ENCODE measurements at regions not wholly inside any gene's neighbourhood (a gene's known extent, or its start where the extent isn't known, plus 50 kb on each side); places are given as distances from the start of the nearest gene placed in this dataset.

DNA sequence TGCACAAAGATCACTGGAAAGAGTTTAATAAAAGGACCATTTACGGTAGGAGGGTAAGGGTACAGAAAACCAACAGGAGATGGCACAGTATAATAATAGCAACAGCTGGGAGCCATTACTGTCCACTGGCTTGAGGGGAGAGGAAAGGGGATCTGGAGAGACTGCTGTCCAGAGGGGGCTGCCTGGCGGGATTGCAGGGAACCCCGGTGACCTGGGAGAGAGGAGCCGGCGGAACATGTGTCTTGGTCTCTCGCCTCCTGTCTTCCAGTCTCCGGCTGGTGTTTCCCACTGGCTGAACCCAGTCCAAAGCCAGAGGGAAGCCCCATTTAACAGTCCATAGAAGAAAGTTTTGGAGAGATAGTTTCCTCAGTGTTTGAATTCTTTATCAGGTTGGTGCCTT is 57.5 kb upstream of the PODXL start:
- Histone ChIP-seq H3K4me1 (ENCODE audit: insufficient read depth, low read length, poor library complexity, severe bottlenecking) (no peaks in the 10 kb centered on the region), H3K36me3 (ENCODE audit: insufficient read depth, low read length) (no peaks in the 10 kb centered on the region), H3K4me2 (ENCODE audit: low read depth, low read length, poor library complexity, severe bottlenecking) (no peak overlapping the region), H3K79me2 (ENCODE audit: insufficient read depth, low read length) (no peaks in the 10 kb centered on the region), H3K4me3 (ENCODE audit: low read length, poor library complexity, severe bottlenecking) (no peak overlapping the region), H3K27me3 (ENCODE audit: insufficient read depth, low read length, poor library complexity, severe bottlenecking) (no peaks in the 10 kb centered on the region), H2AFZ (ENCODE audit: low read length) (no peak overlapping the region), H4K20me1 (ENCODE audit: insufficient read depth, low read length, poor library complexity, severe bottlenecking) (no peaks in the 10 kb centered on the region), H3F3A (ENCODE audit: low read depth) (no peaks in the 10 kb centered on the region), H3K9me3 (ENCODE audit: insufficient read depth, low read depth, low read length) (no peaks in the 10 kb centered on the region), H3K9ac (ENCODE audit: low read depth, low read length, poor library complexity, severe bottlenecking) (no peak overlapping the region), H3K9me2 (replicated peaks; ENCODE audit: low read depth, low read length) (no peaks in the 10 kb centered on the region)
- TF ChIP-seq, protein P1, sequence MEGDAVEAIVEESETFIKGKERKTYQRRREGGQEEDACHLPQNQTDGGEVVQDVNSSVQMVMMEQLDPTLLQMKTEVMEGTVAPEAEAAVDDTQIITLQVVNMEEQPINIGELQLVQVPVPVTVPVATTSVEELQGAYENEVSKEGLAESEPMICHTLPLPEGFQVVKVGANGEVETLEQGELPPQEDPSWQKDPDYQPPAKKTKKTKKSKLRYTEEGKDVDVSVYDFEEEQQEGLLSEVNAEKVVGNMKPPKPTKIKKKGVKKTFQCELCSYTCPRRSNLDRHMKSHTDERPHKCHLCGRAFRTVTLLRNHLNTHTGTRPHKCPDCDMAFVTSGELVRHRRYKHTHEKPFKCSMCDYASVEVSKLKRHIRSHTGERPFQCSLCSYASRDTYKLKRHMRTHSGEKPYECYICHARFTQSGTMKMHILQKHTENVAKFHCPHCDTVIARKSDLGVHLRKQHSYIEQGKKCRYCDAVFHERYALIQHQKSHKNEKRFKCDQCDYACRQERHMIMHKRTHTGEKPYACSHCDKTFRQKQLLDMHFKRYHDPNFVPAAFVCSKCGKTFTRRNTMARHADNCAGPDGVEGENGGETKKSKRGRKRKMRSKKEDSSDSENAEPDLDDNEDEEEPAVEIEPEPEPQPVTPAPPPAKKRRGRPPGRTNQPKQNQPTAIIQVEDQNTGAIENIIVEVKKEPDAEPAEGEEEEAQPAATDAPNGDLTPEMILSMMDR (conservative IDR thresholded peaks at IDR 0.05; ENCODE audit: low read length): no peak
- TF ChIP-seq EZH2phosphoT487 (IDR thresholded peaks at IDR 0.05; ENCODE audit: borderline replicate concordance): no peak

DNA sequence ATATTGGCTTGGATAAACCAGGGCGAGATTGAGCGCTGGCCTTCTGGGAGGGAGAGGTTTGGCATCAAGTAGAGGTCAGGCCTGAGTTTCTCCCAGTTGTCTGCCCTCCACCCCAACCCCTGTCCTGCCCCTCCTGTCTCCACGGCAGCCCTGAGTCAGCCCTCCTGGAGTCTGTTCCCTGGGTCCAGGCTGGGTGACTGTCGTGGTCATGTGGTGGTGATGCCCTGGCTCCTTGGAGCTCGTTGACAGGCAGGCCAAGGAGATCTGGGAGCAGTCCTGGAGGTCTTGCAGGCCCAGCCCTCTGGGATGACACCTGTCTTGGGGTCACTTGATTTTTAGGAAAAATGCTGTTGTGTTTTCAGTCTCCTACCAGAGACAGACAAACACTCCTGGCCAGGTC is 53.6 kb upstream of the PODXL start:
- H3K9ac ChIP-seq (ENCODE audit: low read depth, low read length, poor library complexity, severe bottlenecking): no peak overlapping the region
- H3F3A ChIP-seq (ENCODE audit: low read depth): no peaks in the 10 kb centered on the region
- H3K27me3 ChIP-seq (ENCODE audit: insufficient read depth, low read length, poor library complexity, severe bottlenecking): no peaks in the 10 kb centered on the region
- no peaks in the 10 kb centered on the region for H3K4me1 ChIP-seq (ENCODE audit: insufficient read depth, low read length, poor library complexity, severe bottlenecking)
- no peaks in the 10 kb centered on the region for H3K9me3 ChIP-seq (ENCODE audit: insufficient read depth, low read depth, low read length)
- H4K20me1 ChIP-seq (ENCODE audit: insufficient read depth, low read length, poor library complexity, severe bottlenecking): no peaks in the 10 kb centered on the region
- no peak overlapping the region for H2AFZ ChIP-seq (ENCODE audit: low read length)
- no peak overlapping the region for H3K4me2 ChIP-seq (ENCODE audit: low read depth, low read length, poor library complexity, severe bottlenecking)
- H3K36me3 ChIP-seq (ENCODE audit: insufficient read depth, low read length): no peaks in the 10 kb centered on the region
- no peaks in the 10 kb centered on the region for H3K79me2 ChIP-seq (ENCODE audit: insufficient read depth, low read length)
- TF ChIP-seq, protein P1 (conservative IDR thresholded peaks at IDR 0.05; ENCODE audit: low read length): no peak
- TF ChIP-seq EZH2phosphoT487 (IDR thresholded peaks at IDR 0.05; ENCODE audit: borderline replicate concordance): no peak
- H3K9me2 ChIP-seq (replicated peaks; ENCODE audit: low read depth, low read length): no peaks in the 10 kb centered on the region
- H3K4me3 ChIP-seq (ENCODE audit: low read length, poor library complexity, severe bottlenecking): no peak overlapping the region

DNA sequence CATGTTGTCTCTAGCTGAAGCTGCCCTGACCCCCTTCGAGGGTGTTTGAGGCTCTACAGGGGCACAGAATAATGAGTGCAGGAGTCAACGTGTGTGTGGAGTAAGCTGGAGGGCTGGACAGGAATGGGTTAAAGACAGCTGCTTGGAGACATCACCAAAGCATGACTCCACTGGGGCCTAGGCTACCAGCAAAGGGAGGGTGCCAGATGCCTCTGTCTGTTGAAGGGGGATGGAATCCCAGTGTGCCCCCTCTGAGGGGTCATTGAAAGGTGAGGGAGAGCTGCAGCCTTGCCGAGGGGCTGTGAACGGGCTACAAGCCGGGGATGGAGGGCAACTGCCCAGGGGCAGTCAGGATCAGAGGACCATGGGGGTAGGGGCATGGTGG is 51.7 kb upstream of the PODXL start:
- TF ChIP-seq EZH2phosphoT487 (IDR thresholded peaks at IDR 0.05; ENCODE audit: borderline replicate concordance): no peak
- TF ChIP-seq, protein P1 (conservative IDR thresholded peaks at IDR 0.05; ENCODE audit: low read length): no peak
- no peaks in the 10 kb centered on the region for H3K36me3 ChIP-seq (ENCODE audit: insufficient read depth, low read length)
- H3K27me3 ChIP-seq (ENCODE audit: insufficient read depth, low read length, poor library complexity, severe bottlenecking): no peaks in the 10 kb centered on the region
- no peak overlapping the region for H3K9ac ChIP-seq (ENCODE audit: low read depth, low read length, poor library complexity, severe bottlenecking)
- H3K4me2 ChIP-seq (ENCODE audit: low read depth, low read length, poor library complexity, severe bottlenecking): no peak overlapping the region
- H3K9me2 ChIP-seq (replicated peaks; ENCODE audit: low read depth, low read length): no peaks in the 10 kb centered on the region
- H3K4me1 ChIP-seq (ENCODE audit: insufficient read depth, low read length, poor library complexity, severe bottlenecking): no peaks in the 10 kb centered on the region
- no peak overlapping the region for H2AFZ ChIP-seq (ENCODE audit: low read length)
- H3K9me3 ChIP-seq (ENCODE audit: insufficient read depth, low read depth, low read length): no peaks in the 10 kb centered on the region
- no peaks in the 10 kb centered on the region for H4K20me1 ChIP-seq (ENCODE audit: insufficient read depth, low read length, poor library complexity, severe bottlenecking)
- no peaks in the 10 kb centered on the region for H3F3A ChIP-seq (ENCODE audit: low read depth)
- H3K4me3 ChIP-seq (ENCODE audit: low read length, poor library complexity, severe bottlenecking): no peak overlapping the region
- no peaks in the 10 kb centered on the region for H3K79me2 ChIP-seq (ENCODE audit: insufficient read depth, low read length)
